ENCODE measurements at regions not wholly inside any gene's neighbourhood (a gene's known extent, or its start where the extent isn't known, plus 50 kb on each side); places are given as distances from the start of the nearest gene placed in this dataset.
"Not testable (repeated sequence)": the region's sequence is repeated elsewhere in the genome, so short reads cannot be mapped to it uniquely, and the experiment has no call there.

DNA sequence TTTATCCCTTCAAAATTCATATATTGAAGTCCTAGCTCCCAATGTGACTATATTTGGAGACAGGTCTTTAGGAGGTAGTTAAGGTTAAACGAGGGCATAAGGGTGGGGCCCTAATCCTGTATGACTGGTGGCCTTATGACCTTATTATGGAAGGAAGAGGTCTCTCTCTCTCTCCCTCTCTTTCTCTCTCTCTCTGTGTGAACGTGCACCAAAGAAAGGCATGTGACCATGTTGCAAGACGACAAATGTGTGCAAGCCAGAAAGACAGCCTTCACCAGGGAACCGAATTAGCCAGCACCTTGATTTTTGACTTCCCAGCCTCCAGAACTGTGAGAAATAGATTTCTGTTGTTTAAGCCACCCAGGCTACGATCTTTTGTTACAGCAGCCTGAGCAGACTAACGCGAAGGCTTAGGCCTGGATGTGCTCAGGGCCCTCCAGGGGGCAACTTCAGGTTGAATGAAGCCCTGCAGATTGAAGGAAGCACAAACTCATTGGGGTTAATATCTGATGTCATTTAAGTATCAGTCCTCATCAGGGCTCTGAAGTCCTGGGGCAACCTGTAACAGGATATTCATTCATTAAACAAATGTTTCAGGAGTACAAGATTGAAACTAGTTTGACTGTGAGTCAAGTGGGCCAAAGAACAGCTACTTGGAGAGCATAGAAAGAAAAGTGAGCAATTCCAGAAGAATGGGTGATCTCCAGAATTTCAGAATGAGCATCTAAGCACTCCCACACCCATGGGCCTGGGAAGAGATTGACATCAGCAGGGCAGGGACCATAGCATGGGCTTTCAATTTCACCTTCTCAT, 157.4 kb upstream of the TNFAIP3 start:
- no peak for DNase-seq (ENCODE audit: low read depth, low spot score)

DNA sequence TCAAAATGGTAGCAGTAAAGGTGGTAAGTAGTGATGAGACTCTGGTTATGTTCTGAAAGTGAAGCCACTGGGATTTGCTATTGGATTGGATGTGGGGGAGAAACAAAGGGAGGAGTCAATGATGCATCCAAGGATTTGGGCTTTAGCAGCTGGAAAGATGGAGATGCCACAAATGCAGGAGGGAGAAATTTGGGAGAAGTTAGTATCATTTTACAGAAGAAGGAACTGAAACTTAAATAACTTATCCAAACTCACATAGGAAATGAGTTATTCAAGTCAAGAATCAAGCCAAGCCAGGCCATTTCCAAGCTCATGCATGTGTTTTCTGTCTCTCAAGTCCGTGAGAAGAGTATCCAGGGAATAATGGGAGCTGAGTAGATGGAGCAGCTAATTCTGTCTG, 155.1 kb upstream of the TNFAIP3 start:
- no peak for DNase-seq (ENCODE audit: low read depth, low spot score)

DNA sequence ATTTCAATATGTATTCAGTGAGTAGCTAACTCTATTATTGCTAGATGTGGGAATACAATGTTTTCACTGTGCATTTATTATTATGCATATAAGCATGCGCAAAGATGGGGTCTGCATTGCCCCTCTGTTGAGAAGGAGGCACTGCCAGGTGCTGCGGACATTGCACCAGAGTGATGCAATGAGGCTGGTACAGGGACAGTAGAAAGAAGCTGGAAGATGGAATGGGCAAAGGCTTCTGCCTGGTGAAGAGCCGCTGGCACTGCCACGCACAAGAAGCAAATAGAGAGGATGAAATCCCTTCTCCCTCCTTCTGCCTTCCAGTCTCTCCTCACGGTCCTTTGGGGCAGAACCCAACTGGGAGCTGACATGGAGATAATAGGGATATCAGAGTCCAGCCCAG, 154.5 kb upstream of the TNFAIP3 start:
- DNase-seq (ENCODE audit: low read depth, low spot score) = no peak

DNA sequence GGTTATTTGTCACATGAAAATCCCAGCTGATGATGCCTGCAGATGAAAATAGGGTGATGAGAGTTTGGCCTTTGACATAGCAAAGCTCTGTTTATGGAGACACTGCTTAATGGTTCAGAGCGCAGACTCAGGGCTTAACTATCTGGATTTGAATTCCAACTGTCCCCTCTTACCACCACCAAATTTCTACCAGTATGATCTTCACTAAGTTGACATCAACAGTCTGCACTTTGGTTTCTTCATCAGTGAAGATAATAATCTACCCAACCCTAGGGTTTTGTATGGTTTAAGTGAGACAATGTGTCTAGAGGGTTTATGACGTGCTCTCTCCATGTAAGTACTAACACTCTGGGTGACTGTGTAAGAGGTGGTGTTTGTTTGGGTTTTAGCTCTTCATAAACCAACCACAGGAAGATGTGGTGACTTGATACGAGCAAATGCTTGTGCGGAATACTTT, 151.4 kb upstream of the TNFAIP3 start:
- DNase-seq (ENCODE audit: low read depth, low spot score) = no peak

DNA sequence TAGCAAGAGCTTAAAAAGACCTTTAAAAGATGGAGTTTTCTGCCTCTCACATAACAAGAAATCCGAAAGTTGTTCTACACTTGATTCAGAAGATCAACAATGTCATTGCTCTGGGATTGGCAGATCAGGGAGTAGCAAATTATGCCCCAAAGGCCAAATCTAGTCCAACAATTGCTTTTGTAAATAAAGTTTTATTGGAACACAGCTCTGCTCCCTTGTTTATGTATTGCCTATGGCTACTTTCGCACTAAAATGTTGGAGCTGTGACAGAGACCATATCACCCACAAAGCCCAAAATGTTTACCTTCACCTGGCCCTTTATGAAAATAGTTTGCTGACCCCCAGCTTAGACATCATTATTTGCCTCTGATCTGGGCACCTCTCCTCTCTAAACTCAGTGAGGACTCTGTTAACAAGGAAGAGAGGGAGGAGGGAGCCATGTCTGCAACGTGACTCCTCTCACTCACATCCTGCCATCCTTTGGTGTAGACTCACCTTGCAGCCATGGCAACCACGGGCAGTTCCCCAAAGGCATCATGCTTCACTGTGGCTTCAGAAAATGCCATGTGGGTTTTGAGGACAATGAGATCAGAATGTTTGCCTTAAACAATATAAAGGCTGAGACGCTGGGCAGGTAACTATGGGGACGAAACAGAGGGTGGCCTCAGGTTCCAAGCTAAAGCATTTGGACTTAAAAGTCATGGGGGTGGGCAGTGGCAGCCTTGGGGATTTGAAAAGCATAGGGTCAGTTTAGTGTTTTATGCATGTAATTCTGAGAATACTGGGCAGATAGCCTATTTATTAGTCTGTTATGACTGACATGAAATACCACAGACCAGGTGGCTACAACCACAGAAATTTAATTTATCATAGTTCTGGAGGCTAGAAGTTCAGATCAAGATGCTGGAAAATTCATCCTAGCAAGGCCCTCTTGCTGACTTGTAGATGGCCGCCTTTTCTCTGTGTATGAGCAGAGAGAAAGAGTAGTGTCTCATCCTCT, 149.7 kb upstream of the TNFAIP3 start:
- no peak for DNase-seq (ENCODE audit: low read depth, low spot score)

DNA sequence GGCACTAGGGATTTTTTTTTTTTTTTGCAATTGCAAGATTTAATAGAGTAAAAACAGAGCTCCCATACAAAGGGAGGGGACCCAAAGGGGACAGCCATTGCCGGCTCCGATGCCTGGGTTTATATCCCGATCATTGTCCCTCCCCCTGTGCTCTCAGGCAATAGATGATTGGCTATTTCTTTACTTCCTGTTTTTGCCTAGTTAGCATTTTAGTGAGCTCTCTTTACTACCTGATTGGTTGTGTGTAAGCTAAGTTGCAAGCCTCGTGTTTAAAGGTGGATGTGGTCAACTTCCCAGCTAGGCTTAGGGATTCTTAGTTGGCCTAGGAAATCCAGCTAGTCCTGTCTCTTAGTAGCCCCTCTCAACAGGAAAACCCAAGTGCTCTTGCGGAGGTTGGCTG, 148.2 kb upstream of the TNFAIP3 start:
- DNase-seq (ENCODE audit: low read depth, low spot score) = not testable (repeated sequence)

DNA sequence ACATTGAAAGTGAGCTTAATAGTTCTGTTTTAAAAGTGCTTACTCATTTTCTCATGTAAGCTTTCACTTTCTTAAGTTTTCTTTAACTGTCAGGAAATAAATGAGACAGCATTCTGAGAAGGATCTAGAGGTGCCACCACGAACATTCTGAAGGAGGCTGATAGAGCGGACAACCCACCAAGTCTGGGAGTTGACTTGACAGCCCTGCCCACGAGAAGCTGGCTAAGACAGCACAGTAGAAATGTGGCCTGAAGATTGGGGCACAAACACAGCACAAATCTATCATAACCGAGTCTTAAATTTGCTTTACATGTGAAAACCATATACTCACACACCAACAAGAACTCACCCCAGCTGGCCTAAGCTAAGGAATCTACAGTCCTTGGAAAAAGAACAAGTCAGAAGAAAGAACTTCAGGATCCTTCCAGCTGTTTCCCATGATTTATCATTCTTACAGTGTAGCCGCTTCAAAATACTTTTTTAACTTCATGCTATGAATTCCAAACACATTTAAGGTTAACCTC, 144.2 kb upstream of the TNFAIP3 start:
- no peak for DNase-seq (ENCODE audit: low read depth, low spot score)

DNA sequence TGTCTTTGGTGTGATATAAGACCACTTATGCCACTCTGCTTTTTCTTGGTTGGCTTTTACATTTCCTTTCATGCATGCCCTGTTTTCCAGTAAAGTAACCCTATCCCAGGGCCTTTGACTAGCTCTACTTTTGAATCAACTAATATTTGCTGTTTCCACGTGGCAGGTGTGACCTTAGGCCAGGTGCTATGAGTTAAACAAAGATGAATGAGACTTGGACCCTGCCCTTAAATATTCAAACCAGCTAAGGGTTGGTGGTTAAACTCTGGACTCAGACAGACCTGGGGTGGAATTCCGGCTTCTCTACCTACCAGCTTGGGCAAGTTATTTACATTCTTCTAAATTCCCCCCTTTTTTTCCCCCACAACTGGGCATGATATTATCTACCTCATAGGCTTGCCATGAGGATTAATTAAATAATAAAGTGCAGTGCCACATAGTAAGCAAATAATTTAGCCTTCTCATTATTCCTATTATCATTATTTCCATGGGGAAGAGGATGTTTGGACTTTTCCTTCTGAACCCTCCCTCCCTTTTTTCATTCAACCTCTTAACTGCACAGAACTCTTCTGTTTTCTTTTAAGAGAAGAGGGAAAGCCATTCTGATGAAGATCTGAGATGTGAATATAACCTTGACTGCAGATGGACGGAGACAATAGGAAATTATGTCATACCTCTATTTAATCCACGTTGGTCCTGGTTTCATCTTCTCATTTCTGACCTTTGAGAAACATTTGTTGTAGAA, 143.6 kb upstream of the TNFAIP3 start:
- no peak for DNase-seq (ENCODE audit: low read depth, low spot score)

DNA sequence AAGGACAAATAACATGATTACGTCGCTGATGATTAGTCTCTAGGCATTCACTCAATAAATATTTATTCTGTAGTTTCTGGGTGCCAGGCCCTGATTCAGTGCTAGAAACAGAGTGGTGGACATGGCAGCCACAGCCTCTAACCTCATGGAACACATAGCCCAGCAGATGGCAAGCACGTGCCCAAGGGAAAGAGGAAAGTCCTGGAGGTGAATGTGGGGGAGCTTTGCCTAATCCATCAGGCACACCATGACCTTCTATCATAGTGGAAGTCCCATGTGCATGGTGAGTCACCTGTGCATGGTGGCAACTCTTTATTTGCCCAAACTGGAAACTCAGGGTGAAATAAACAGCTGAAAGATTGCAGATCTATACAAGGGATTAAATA, 143.0 kb upstream of the TNFAIP3 start:
- DNase-seq (ENCODE audit: low read depth, low spot score) = no peak

DNA sequence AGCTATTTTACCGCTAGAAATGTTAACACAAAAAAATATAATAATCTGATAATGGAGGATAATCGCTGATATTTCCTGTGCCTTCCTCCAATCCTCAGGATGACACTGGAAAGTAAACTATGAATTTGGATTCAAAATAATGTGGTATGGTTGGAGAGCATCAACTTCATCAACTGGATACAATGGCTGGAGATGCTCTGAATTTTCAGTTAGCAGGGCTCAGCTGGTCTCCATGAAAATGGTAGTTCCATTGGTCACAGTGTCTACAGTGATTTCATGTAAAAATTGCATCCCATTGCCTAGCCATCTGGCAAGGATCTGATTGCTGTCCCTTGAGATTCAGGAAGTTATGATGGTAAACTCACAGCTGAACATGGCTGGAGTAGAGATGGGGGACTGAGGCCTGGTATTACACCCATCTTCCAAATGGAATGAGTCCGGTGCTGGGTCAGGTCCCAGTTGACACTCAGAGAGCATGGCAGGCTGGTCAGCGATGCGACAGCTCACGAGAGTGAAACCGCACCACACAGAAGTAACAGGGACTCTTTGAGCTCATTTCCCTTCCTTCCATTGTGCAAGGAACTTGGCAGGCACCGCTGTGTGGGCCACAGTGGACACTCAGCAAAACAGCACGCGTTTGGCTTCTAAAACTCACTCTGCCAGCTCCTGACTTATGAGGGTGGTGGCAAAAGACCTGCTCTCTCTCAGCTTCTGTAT, 142.4 kb upstream of the TNFAIP3 start:
- no peak for DNase-seq (ENCODE audit: low read depth, low spot score)

DNA sequence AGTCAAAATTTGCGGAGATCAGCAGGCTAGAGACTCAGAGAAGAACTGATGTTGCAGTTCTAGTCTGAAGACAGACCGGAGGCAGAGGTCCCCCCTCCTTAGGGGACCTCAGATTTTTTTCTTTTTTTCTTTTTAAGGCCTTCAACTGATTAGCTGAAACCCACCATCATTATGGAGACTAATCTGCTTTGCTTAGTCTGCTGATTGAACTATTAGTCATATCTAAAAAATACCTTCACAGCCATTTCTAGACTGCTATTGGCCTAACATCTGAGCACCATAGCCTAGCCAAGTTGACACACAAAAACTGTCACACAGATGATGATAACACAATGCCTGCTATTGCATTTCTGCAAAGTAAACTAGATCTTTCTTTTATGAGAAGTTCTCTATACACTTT, 141.1 kb upstream of the TNFAIP3 start:
- no peak for DNase-seq (ENCODE audit: low read depth, low spot score)

DNA sequence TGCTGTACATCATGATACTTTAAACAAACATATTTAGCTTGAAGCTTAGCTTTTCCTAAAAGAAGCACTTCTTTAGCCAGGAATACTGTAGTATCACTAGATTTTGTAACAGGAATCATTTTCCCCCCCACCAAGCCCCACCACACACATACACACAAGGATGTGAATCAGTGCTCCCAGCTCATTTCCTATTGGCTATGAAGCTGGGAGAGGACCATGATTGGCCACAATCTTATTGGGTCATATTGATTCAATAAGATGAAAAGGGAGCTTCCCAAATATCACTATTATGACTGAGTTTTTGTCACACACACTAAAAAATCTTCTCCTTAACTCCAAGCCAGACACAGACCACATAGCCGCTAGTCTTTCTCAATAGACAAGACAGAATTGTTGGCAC, 140.5 kb upstream of the TNFAIP3 start:
- DNase-seq (ENCODE audit: low read depth, low spot score) = no peak

DNA sequence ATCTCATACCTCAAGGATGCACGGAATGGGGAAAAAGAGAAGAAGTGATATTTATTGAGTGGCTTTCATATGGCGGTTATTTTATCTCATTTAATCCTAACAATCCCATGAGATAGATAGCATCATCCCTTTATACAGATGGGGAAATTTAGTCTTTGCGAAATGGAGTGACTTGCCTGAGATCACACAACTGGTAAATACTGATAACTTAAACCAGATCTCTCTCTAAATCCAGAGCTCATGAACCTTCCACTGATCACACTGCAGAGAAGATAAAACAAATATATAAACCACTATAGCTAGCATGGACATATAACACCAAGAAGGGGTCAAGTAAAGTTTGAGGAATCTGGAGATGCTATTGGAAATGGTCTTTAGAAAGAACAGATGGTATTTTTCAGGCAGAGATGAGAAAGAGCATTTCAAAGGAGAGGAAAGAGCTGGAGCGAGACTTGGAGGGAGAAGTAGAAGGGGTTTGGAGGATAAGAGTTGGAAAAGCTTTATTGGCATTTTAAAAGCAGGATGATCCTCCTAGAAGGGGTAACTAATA, 139.8 kb upstream of the TNFAIP3 start:
- DNase-seq (ENCODE audit: low read depth, low spot score) = no peak

DNA sequence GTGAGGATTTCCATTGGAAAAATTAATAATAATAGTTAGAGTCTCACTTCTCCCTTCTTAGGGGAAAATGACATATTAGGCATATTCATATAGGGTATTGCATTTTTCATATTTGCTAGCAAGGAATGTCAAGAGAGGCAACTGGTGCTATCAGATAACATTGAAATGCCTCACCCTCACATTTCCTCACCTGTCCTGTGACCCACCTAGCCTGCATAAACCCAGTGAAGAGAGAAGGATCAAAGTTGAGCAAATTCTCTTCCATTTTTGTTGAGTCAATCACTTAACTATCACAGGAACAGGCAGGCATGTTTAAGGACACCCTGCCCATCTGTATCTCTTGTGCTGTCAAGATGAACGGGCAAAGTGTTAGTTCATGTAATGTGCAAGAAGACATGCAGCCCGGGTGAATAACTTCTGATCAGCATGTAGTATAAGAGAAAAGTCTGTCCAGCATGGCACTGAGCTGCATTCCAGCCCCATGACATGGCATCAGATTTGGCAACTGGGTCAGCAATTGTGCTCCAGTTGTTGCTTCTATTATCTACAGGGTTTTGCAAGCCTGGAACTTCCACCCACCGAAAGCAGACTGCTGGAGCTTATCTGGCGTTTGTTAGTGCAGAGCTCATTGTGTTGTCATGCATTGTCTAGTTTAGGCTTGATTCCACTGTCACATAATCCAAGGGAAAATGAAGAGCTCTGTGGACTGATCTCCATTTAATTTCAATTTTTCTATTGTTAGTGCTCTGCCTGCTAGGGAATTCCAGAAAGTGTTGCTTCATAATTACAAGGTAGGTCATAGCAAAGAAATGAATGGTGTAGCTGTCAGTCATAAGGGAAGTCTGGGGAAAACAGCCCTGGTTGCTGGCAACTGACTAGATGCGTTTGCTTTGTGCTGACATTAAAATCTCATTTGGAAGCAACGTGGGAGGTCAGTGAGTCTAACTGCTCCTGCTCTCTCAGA, 138.4 kb upstream of the TNFAIP3 start:
- DNase-seq (ENCODE audit: low read depth, low spot score) = no peak

DNA sequence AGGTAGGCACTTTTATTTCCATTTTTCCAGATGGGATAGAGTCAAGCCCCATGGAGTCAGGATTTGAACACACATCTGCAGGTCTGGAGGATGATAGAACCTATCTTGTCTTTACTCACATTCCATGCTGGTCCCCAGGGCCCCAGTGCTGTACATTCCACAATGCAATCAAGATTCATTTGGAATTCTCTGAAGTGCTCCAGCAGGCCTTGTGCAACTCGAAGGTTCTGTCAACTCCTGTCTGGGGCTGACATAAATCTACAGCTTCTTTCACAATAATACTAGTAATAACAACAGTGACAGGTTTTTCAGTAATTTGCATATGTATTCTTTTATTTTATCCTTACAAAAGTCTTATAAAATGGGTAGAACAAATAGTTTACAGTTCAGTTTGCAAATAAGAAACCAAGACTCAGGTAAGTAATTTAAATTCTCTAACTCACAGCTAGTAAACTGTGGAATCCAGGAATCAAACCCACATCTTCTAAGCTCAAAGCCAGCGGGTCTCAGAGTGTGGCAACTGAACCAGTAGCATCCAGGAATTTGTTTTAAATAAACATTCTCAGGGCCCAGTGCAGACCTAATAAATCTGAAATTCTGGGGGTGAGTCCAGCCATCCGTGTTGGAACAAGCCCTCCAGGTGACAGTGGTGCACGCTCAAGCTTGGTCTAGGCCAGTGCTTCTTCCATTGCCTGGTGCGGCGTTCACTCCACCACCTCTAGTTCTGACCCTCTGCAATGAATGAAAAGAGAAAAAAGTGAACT, 137.0 kb upstream of the TNFAIP3 start:
- no peak for DNase-seq (ENCODE audit: low read depth, low spot score)

DNA sequence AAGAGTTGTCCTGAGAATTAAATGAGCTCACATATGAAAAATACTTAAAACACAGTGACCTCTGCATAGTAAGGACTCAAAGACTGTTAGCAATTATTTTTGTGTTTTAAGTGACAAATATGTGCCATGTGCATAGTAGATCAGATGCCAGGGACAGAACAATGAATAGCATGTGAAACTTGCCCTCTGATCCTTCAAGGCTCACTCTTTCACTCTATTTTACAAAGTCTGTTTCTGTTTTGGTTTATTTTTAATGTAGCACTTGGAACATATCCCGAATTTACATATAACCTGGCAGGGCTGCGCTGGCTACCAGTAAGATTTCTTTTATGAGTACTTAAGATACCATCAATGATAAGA, 135.5 kb upstream of the TNFAIP3 start:
- no peak for DNase-seq (ENCODE audit: low read depth, low spot score)

DNA sequence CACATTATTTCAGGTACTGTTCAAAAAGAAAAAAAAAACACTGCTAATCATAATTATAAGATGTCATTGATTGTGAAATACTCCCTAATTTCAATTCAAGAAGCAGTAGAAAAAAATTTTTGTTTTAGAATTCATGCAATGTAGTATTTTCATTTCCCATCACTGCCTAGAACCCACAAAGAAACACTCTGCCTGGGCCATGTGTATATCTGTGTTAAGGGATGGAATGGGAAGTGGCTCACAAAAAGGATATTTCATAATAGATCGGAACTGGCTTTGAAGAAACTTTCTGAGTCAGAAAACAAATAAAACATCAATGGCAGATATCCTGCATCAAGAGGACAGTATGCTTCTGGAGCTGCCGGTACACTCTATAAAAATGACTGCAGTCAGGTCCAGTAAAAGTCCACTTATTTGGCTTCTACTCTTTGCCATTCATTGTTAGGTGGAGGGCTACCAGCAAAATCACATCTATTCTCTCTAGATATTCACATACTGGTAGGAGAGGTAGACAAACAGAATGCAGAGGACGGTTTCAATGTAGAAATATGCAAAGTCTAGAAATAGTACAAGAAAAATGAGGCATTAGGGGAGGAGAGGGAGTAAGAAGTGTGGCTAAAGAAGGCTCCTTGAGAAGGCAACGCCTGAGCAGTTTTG, 135.0 kb upstream of the TNFAIP3 start:
- DNase-seq (ENCODE audit: low read depth, low spot score) = no peak

DNA sequence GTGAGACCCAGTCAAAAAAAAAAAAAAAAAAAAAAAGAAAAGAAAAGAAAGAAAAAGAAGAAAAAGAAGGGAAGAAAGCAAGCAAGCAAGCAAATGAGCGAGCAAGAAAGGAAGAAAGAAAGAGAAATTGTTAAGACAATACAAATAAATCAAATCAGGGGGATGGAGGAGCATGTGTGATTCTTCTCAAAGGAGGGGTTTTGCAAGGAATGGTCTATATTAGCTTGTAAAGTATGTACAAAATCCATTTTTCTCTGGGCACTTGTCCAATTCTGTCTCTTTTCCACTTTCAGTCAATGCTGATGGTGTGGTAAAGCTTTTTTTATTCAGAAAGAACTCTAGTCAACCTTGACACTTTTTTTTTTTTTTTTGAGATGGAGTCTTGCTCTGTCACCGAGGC, 133.7 kb upstream of the TNFAIP3 start:
- DNase-seq (ENCODE audit: low read depth, low spot score) = no peak

Data from smooth muscle cell of the brain vasculature (primary cell).